Trophoblast cell (in vitro differentiated cells and primary cell): ENCODE measurements at regions not wholly inside any gene's neighbourhood (a gene's known extent, or its start where the extent isn't known, plus 50 kb on each side); places are given as distances from the start of the nearest gene placed in this dataset.

ENCODE experiments used
- DNase-seq, 2 donors: peaks; one replicate each; pipeline ENCODE4 v3.0.0-alpha.2; 2016
- H2AFZ ChIP-seq: 2 replicates; pipeline ENCODE4 v1.6.1; 2013; ENCODE audit warnings: low read length, moderate library complexity, mild to moderate bottlenecking; ENCODE audit not compliant: insufficient read depth, poor library complexity
- H2AK5ac ChIP-seq: 2 replicates; pipeline ENCODE4 v1.6.1; 2013; ENCODE audit warnings: mild to moderate bottlenecking, low read length
- H2BK120ac ChIP-seq: 2 replicates; pipeline ENCODE4 v1.6.1; 2013; ENCODE audit warnings: low read length, mild to moderate bottlenecking, moderate library complexity; ENCODE audit not compliant: insufficient read depth, poor library complexity
- H2BK12ac ChIP-seq: 2 replicates; pipeline ENCODE4 v1.6.1; 2013; ENCODE audit warnings: mild to moderate bottlenecking, low read length, moderate library complexity
- H2BK5ac ChIP-seq: 2 replicates; pipeline ENCODE4 v1.6.1; 2013; ENCODE audit warnings: low read length, low read depth, moderate library complexity, mild to moderate bottlenecking; ENCODE audit not compliant: poor library complexity
- H3K14ac ChIP-seq: 2 replicates; pipeline ENCODE4 v1.6.1; 2013; ENCODE audit warnings: mild to moderate bottlenecking, low read length
- H3K18ac ChIP-seq: 2 replicates; pipeline ENCODE4 v1.6.1; 2013; ENCODE audit warnings: mild to moderate bottlenecking, low read length
- H3K23ac ChIP-seq: 2 replicates; pipeline ENCODE4 v1.6.1; 2013; ENCODE audit warnings: low read length
- H3K27ac ChIP-seq: 2 replicates; pipeline ENCODE4 v1.5.1; 2013; ENCODE audit warnings: low read depth, mild to moderate bottlenecking, inconsistent platforms, low read length, moderate library complexity
- H3K27me3 ChIP-seq: 2 replicates; pipeline ENCODE4 v1.6.1; 2013; ENCODE audit warnings: inconsistent platforms, mild to moderate bottlenecking, low read length, moderate library complexity; ENCODE audit not compliant: insufficient read depth
- H3K36me3 ChIP-seq, 2 experiments: 1 replicate in 1 of 2; 2 replicates in 1 of 2; pipeline ENCODE4 v1.6.1; 2013; ENCODE audit warnings: low read length in 2 of 2, mild to moderate bottlenecking in 2 of 2, moderate library complexity in 1 of 2; ENCODE audit not compliant: insufficient read depth in 2 of 2, control insufficient read depth in 1 of 2
- H3K4ac ChIP-seq: 2 replicates; pipeline ENCODE4 v1.6.1; 2013; ENCODE audit warnings: low read depth, mild to moderate bottlenecking, low read length, moderate library complexity
- H3K4me1 ChIP-seq, 2 experiments: 1 replicate in 1 of 2; 2 replicates in 1 of 2; pipeline ENCODE4 v1.6.1; 2013; ENCODE audit warnings: low read length in 2 of 2, mild to moderate bottlenecking in 2 of 2, moderate library complexity in 1 of 2; ENCODE audit not compliant: insufficient read depth in 2 of 2, control insufficient read depth in 1 of 2
- H3K4me2 ChIP-seq: 2 replicates; pipeline ENCODE4 v1.6.1; 2013; ENCODE audit warnings: inconsistent platforms, mild to moderate bottlenecking, low read length, moderate library complexity
- H3K4me3 ChIP-seq: 2 replicates; pipeline ENCODE4 v1.5.1; 2013; ENCODE audit warnings: mild to moderate bottlenecking, low read depth, low read length, inconsistent platforms
- H3K79me1 ChIP-seq: one replicate; pipeline ENCODE4 v1.6.1; 2013; ENCODE audit warnings: low read length
- H3K79me2 ChIP-seq: 2 replicates; pipeline ENCODE4 v1.6.1; 2013; ENCODE audit warnings: low read length, mild to moderate bottlenecking; ENCODE audit not compliant: control insufficient read depth, insufficient read depth, poor library complexity
- H3K9ac ChIP-seq: 2 replicates; pipeline ENCODE4 v1.6.1; 2013; ENCODE audit warnings: mild to moderate bottlenecking, low read length
- H3K9me3 ChIP-seq: 2 replicates; pipeline ENCODE4 v1.6.1; 2013; ENCODE audit warnings: low read depth, mild to moderate bottlenecking, control low read depth, inconsistent platforms, low read length; ENCODE audit not compliant: insufficient read depth
- H4K12ac ChIP-seq: 2 replicates; pipeline ENCODE4 v1.6.1; 2013; ENCODE audit warnings: low read depth, mild to moderate bottlenecking, low read length, moderate library complexity
- H4K8ac ChIP-seq: 2 replicates; pipeline ENCODE4 v1.6.1; 2013; ENCODE audit warnings: low read depth, mild to moderate bottlenecking, low read length, moderate library complexity
- H4K91ac ChIP-seq: one replicate; pipeline ENCODE4 v1.6.1; 2013; ENCODE audit warnings: low read depth, mild to moderate bottlenecking, low read length, moderate library complexity
- WGBS: extraction: QIAGEN DNeasy Blood & Tissue Kit; methylation state at CpG from one replicate; pipeline ENCODE4 v1.1.7; 2013; ENCODE audit warnings: missing lambda C conversion rate; ENCODE audit not compliant: insufficient read length, insufficient coverage; ENCODE audit errors: extremely low coverage; 5-methylcytosine and 5-hydroxymethylcytosine counted together

- WGBS = no CpG with 5 or more reads among the region's 57 CpGs
- Histone ChIP-seq H3K9me3 (peaks cover 2% of the 10 kb centered on the region), H3K4me2 (peak overlapping the region; percentile 76), H2BK5ac (no peak overlapping the region), H2BK120ac (no peak overlapping the region), H2AK5ac (no peak overlapping the region), H4K91ac (no peak overlapping the region), H3K4me3 (peak overlapping the region; percentile 13), H3K4ac (no peak overlapping the region), H3K27me3 (peaks cover 34% of the 10 kb centered on the region), H3K36me3 (no peaks in the 10 kb centered on the region), H2AFZ (peak overlapping the region; percentile 77), H3K27ac (no peak overlapping the region), H3K14ac (no peak overlapping the region), H3K79me1 (no peaks in the 10 kb centered on the region), H3K79me2 (no peaks in the 10 kb centered on the region), H4K8ac (no peak overlapping the region), H3K18ac (no peak overlapping the region), H3K23ac (no peak overlapping the region), H2BK12ac (no peak overlapping the region), H4K12ac (no peak overlapping the region), H3K9ac (no peak overlapping the region), H3K4me1 (peaks cover 11 to 17% of the 10 kb centered on the region in 2 experiments)
- DNase-seq = peak; percentile 64 to 82
Measured at GRCh38 chr6:105994591-105995390, 91.3 kb upstream of the PRDM1 start.

- peak; percentile 27 to 61 for DNase-seq
- no peak overlapping the region for H2BK5ac ChIP-seq
- no CpG with 5 or more reads among the region's 44 CpGs for WGBS
Measured at GRCh38 chr6:105994118-105994590, 92.0 kb upstream of the PRDM1 start.

GRCh38 chr6:105993341-105994117 is 92.6 kb upstream of the PRDM1 start:
- H2BK5ac ChIP-seq = no peak overlapping the region
- no peak overlapping the region for H4K8ac ChIP-seq
- no peak overlapping the region for H3K23ac ChIP-seq
- H3K4ac ChIP-seq = no peak overlapping the region
- no peak overlapping the region for H2BK12ac ChIP-seq
- H3K79me1 ChIP-seq = no peaks in the 10 kb centered on the region
- H3K4me1 ChIP-seq = peaks cover 11 to 17% of the 10 kb centered on the region in 2 experiments
- H4K91ac ChIP-seq = no peak overlapping the region
- peak overlapping the region; percentile 76 for H3K4me2 ChIP-seq
- WGBS = no CpG with 5 or more reads among the region's 23 CpGs
- no peak for DNase-seq
- no peak overlapping the region for H2AFZ ChIP-seq
- H3K27me3 ChIP-seq = peaks cover 40% of the 10 kb centered on the region
- H4K12ac ChIP-seq = no peak overlapping the region
- no peak overlapping the region for H2AK5ac ChIP-seq
- no peak overlapping the region for H2BK120ac ChIP-seq
- H3K79me2 ChIP-seq = no peaks in the 10 kb centered on the region
- no peak overlapping the region for H3K4me3 ChIP-seq
- peaks cover 2% of the 10 kb centered on the region for H3K9me3 ChIP-seq
- no peak overlapping the region for H3K14ac ChIP-seq
- no peak overlapping the region for H3K27ac ChIP-seq
- H3K36me3 ChIP-seq = no peaks in the 10 kb centered on the region
- no peak overlapping the region for H3K18ac ChIP-seq
- H3K9ac ChIP-seq = no peak overlapping the region

More at GRCh38 chr6:105994118-105994590, 92.0 kb upstream of the PRDM1 start:
- no peak overlapping the region for H2BK120ac ChIP-seq
- H3K79me2 ChIP-seq = no peaks in the 10 kb centered on the region
- no peak overlapping the region for H4K12ac ChIP-seq
- H4K8ac ChIP-seq = no peak overlapping the region
- no peak overlapping the region for H3K27ac ChIP-seq
- peak overlapping the region; percentile 76 for H3K4me2 ChIP-seq
- H3K79me1 ChIP-seq = no peaks in the 10 kb centered on the region
- H2AFZ ChIP-seq = no peak overlapping the region
- peaks cover 39% of the 10 kb centered on the region for H3K27me3 ChIP-seq
- peaks cover 2% of the 10 kb centered on the region for H3K9me3 ChIP-seq
- H3K36me3 ChIP-seq = no peaks in the 10 kb centered on the region
- H3K23ac ChIP-seq = no peak overlapping the region
- no peak overlapping the region for H3K14ac ChIP-seq
- H3K4me3 ChIP-seq = no peak overlapping the region
- H2AK5ac ChIP-seq = no peak overlapping the region
- no peak overlapping the region for H3K18ac ChIP-seq
- H3K4me1 ChIP-seq = peaks cover 11 to 17% of the 10 kb centered on the region in 2 experiments
- no peak overlapping the region for H3K4ac ChIP-seq
- no peak overlapping the region for H4K91ac ChIP-seq
- no peak overlapping the region for H2BK12ac ChIP-seq
- no peak overlapping the region for H3K9ac ChIP-seq

- no peaks in the 10 kb centered on the region for H3K79me1 ChIP-seq
- peak overlapping the region; percentile 52 for H3K4me3 ChIP-seq
- H3K79me2 ChIP-seq = no peaks in the 10 kb centered on the region
- H3K4ac ChIP-seq = no peak overlapping the region
- WGBS = no CpG with 5 or more reads among the region's 34 CpGs
- DNase-seq = peak; percentile 79 to 87
- peaks cover 11 to 17% of the 10 kb centered on the region in 2 experiments for H3K4me1 ChIP-seq
- H3K27me3 ChIP-seq = peaks cover 40% of the 10 kb centered on the region
- no peak overlapping the region for H2BK12ac ChIP-seq
- no peak overlapping the region for H3K23ac ChIP-seq
- H4K8ac ChIP-seq = no peak overlapping the region
- no peak overlapping the region for H3K9ac ChIP-seq
- peak overlapping the region; percentile 79 for H3K4me2 ChIP-seq
- H2BK5ac ChIP-seq = no peak overlapping the region
- peaks cover 2% of the 10 kb centered on the region for H3K9me3 ChIP-seq
- no peak overlapping the region for H2AK5ac ChIP-seq
- H3K27ac ChIP-seq = no peak overlapping the region
- no peak overlapping the region for H4K12ac ChIP-seq
- H3K14ac ChIP-seq = no peak overlapping the region
- H3K36me3 ChIP-seq = no peaks in the 10 kb centered on the region
- no peak overlapping the region for H4K91ac ChIP-seq
- H2BK120ac ChIP-seq = no peak overlapping the region
- H3K18ac ChIP-seq = no peak overlapping the region
- peak overlapping the region; percentile 78 for H2AFZ ChIP-seq
Measured at GRCh38 chr6:105992315-105992961, 93.7 kb upstream of the PRDM1 start.
